ENCODE measurements at regions not wholly inside any gene's neighbourhood (a gene's known extent, or its start where the extent isn't known, plus 50 kb on each side); places are given as distances from the start of the nearest gene placed in this dataset.

DNA sequence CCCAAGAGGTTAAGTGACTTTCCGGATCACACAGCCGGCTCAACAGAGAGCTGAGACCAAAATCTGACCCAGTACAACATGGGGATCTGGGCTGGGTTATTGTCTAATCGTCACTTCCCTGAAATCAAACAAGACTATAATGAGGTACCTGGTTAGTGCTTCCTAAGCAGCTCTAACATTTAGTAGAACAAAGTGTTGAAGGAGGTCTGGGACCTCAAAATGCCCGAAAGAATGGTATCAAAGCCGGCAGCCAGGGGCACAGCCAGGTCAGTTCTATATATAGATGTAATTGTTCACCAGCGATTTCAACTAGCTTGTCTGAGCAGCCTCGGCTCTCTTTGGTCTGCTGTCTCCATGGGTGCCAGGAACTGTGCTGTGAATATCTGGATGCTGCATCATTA is 245.5 kb upstream of the ECI2 start:
- Histone ChIP-seq H3K4me1 (replicated peaks) (peaks cover 45% of the 10 kb centered on the region), H3K4me3 (no peak overlapping the region), H3K36me3 (no peaks in the 10 kb centered on the region), H3K27me3 (replicated peaks) (no peaks in the 10 kb centered on the region), H3K9me3 (replicated peaks) (peaks cover 4% of the 10 kb centered on the region), H3K27ac (peak overlapping the region; percentile 20)
- peak; percentile 39 to 42 for DNase-seq (ENCODE audit: low read depth in 1 of 2, low spot score in 2 of 2)

DNA sequence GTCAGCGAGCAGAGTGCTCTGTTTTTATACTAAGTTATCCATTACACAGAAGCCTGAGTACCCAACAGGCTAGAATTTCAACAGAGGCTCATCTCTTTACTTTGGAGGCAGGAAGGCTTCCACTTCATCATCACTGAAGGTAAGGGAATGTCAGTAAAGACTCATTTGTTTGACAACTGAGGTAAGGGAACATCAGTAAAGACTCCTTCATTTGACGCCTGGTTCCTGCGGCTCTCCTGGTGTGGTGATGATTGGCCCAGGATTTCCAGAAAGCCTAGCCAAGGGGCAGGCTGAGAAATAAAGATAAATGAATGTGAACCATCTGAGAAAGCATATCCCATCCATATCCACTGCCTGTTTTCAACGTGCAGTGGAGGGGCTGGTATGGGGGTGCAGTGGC is 244.6 kb upstream of the ECI2 start:
- no peaks in the 10 kb centered on the region for H3K36me3 ChIP-seq
- no peaks in the 10 kb centered on the region for H3K27me3 ChIP-seq (replicated peaks)
- no peak overlapping the region for H3K27ac ChIP-seq
- H3K4me1 ChIP-seq (replicated peaks), result peaks cover 45% of the 10 kb centered on the region
- no peak overlapping the region for H3K4me3 ChIP-seq
- H3K9me3 ChIP-seq (replicated peaks), result peaks cover 4% of the 10 kb centered on the region
- DNase-seq (ENCODE audit: low read depth in 1 of 2, low spot score in 2 of 2), result no peak

- peak overlapping the region; percentile 79 for H3K27ac ChIP-seq
- H3K4me1 ChIP-seq (replicated peaks), result peaks cover 45% of the 10 kb centered on the region
- H3K4me3 ChIP-seq, result no peak overlapping the region
- no peak for DNase-seq (ENCODE audit: low read depth in 1 of 2, low spot score in 2 of 2)
- H3K36me3 ChIP-seq, result no peaks in the 10 kb centered on the region
- H3K9me3 ChIP-seq (replicated peaks), result no peaks in the 10 kb centered on the region; the same call in none of the 2 replicates
- H3K27me3 ChIP-seq (replicated peaks), result no peaks in the 10 kb centered on the region
These were observed 243.1 kb upstream of the ECI2 start for GRCh38 chr6:4378319-4378996.

- no peaks in the 10 kb centered on the region for H3K36me3 ChIP-seq
- no peaks in the 10 kb centered on the region; the same call in none of the 2 replicates for H3K9me3 ChIP-seq (replicated peaks)
- H3K27me3 ChIP-seq (replicated peaks), result no peaks in the 10 kb centered on the region
- H3K27ac ChIP-seq, result 0 out of 2 replicates have a peak overlapping the region, but pooled peaks have one; percentile 0
- no peak overlapping the region for H3K4me3 ChIP-seq
- H3K4me1 ChIP-seq (replicated peaks), result peaks cover 45% of the 10 kb centered on the region
- peak; percentile 82 to 87 for DNase-seq (ENCODE audit: low read depth in 1 of 2, low spot score in 2 of 2)
These were observed 242.2 kb upstream of the ECI2 start for GRCh38 chr6:4377603-4378002.

- no peak overlapping the region for H3K27ac ChIP-seq
- no peak overlapping the region for H3K4me3 ChIP-seq
- no peaks in the 10 kb centered on the region for H3K27me3 ChIP-seq (replicated peaks)
- no peaks in the 10 kb centered on the region for H3K36me3 ChIP-seq
- peak in 1 of 2 experiments; percentile 28 for DNase-seq (ENCODE audit: low read depth in 1 of 2, low spot score in 2 of 2)
- no peaks in the 10 kb centered on the region for H3K9me3 ChIP-seq (replicated peaks)
- H3K4me1 ChIP-seq (replicated peaks), result peaks cover 53% of the 10 kb centered on the region
These were observed 238.8 kb upstream of the ECI2 start for GRCh38 chr6:4374216-4374615.

- peak in 1 of 2 experiments; percentile 22 for DNase-seq (ENCODE audit: low read depth in 1 of 2, low spot score in 2 of 2)
- H3K36me3 ChIP-seq, result no peaks in the 10 kb centered on the region
- no peaks in the 10 kb centered on the region for H3K9me3 ChIP-seq (replicated peaks)
- no peak overlapping the region for H3K4me3 ChIP-seq
- H3K4me1 ChIP-seq (replicated peaks), result peaks cover 47% of the 10 kb centered on the region
- H3K27ac ChIP-seq, result no peak overlapping the region
- no peaks in the 10 kb centered on the region for H3K27me3 ChIP-seq (replicated peaks)
These were observed 237.5 kb upstream of the ECI2 start for GRCh38 chr6:4372866-4373265.

GRCh38 chr6:4371207-4371921 is 236.0 kb upstream of the ECI2 start:
- Histone ChIP-seq H3K36me3 (no peaks in the 10 kb centered on the region), H3K4me1 (replicated peaks) (peaks cover 32% of the 10 kb centered on the region), H3K27ac (peak overlapping the region; percentile 30; the same call in 1 of the 2 replicates), H3K4me3 (no peak overlapping the region), H3K27me3 (replicated peaks) (no peaks in the 10 kb centered on the region), H3K9me3 (replicated peaks) (no peaks in the 10 kb centered on the region)
- peak; percentile 30 to 45 for DNase-seq (ENCODE audit: low read depth in 1 of 2, low spot score in 2 of 2)

DNA sequence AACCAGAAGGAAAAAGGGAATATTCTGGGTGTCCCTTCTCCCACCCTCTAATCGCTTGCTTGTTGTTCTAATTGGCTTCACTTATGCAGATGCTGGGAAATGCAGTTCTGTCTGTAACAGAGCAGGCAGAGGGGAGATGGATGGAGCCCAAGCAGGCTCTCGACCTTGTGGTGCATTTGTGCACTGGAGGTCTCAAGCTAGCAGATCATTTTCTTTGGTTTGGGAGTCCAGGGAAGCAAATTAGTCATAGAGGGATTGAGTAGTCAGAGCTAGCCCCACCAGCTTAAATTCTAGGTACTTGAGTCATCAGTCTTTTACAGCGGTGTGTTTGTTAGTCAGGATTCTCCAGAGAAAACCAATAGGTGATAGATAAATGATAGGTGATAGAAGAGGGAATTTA is 234.7 kb upstream of the ECI2 start:
- DNase-seq (ENCODE audit: low read depth in 1 of 2, low spot score in 2 of 2), result peak; percentile 74 to 75
- no peaks in the 10 kb centered on the region for H3K9me3 ChIP-seq (replicated peaks)
- no peak overlapping the region for H3K4me3 ChIP-seq
- H3K27me3 ChIP-seq (replicated peaks), result no peaks in the 10 kb centered on the region
- H3K4me1 ChIP-seq (replicated peaks), result peaks cover 31% of the 10 kb centered on the region
- H3K27ac ChIP-seq, result peak overlapping the region; percentile 41
- H3K36me3 ChIP-seq, result no peaks in the 10 kb centered on the region

- no peaks in the 10 kb centered on the region for H3K27me3 ChIP-seq (replicated peaks)
- H3K4me1 ChIP-seq (replicated peaks), result peaks cover 31% of the 10 kb centered on the region
- peak overlapping the region; percentile 41 for H3K27ac ChIP-seq
- no peaks in the 10 kb centered on the region for H3K36me3 ChIP-seq
- DNase-seq (ENCODE audit: low read depth in 1 of 2, low spot score in 2 of 2), result peak in 1 of 2 experiments; percentile 48
- no peak overlapping the region for H3K4me3 ChIP-seq
- H3K9me3 ChIP-seq (replicated peaks), result no peaks in the 10 kb centered on the region
These were observed 234.2 kb upstream of the ECI2 start for GRCh38 chr6:4369616-4370015.

- Histone ChIP-seq H3K4me3 (no peak overlapping the region), H3K27me3 (replicated peaks) (no peaks in the 10 kb centered on the region), H3K36me3 (no peaks in the 10 kb centered on the region), H3K27ac (no peak overlapping the region), H3K9me3 (replicated peaks) (no peaks in the 10 kb centered on the region), H3K4me1 (replicated peaks) (peaks cover 31% of the 10 kb centered on the region)
- no peak for DNase-seq (ENCODE audit: low read depth in 1 of 2, low spot score in 2 of 2)
These were observed 233.3 kb upstream of the ECI2 start for GRCh38 chr6:4368649-4369048.

DNA sequence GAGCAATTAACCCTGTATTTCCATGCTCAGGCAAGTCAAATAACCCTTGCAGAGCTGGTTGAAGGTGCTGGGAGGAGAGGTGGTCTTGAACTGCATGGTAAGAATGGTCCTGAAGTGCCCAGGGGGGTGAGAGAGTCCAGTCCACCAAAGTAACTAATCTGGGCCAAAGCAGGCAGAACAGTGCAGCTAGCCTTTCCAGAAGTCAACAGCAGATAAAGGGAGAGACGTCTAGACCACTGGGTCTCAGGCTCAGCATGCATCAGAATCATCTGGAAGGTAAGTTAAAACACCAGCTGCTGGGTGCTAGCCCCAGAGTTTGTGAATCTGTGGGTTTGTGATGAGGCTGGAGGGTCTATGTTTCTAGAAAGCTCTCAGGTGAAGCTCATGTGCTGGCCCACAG is 232.3 kb upstream of the ECI2 start:
- Histone ChIP-seq H3K4me3 (no peak overlapping the region), H3K4me1 (replicated peaks) (peaks cover 31% of the 10 kb centered on the region), H3K27ac (no peak overlapping the region), H3K36me3 (no peaks in the 10 kb centered on the region), H3K27me3 (replicated peaks) (no peaks in the 10 kb centered on the region), H3K9me3 (replicated peaks) (no peaks in the 10 kb centered on the region)
- no peak for DNase-seq (ENCODE audit: low read depth in 1 of 2, low spot score in 2 of 2)

- Histone ChIP-seq H3K9me3 (replicated peaks) (no peaks in the 10 kb centered on the region), H3K4me1 (replicated peaks) (peaks cover 29% of the 10 kb centered on the region), H3K27ac (no peak overlapping the region), H3K36me3 (no peaks in the 10 kb centered on the region), H3K4me3 (no peak overlapping the region), H3K27me3 (replicated peaks) (no peaks in the 10 kb centered on the region)
- DNase-seq (ENCODE audit: low read depth in 1 of 2, low spot score in 2 of 2), result no peak
These were observed 231.4 kb upstream of the ECI2 start for GRCh38 chr6:4366635-4367395.

GRCh38 chr6:4365686-4366085 is 230.3 kb upstream of the ECI2 start:
- Histone ChIP-seq H3K27ac (no peak overlapping the region), H3K4me3 (no peak overlapping the region), H3K27me3 (replicated peaks) (no peaks in the 10 kb centered on the region), H3K36me3 (no peaks in the 10 kb centered on the region), H3K4me1 (replicated peaks) (peaks cover 18% of the 10 kb centered on the region), H3K9me3 (replicated peaks) (no peaks in the 10 kb centered on the region)
- DNase-seq (ENCODE audit: low read depth in 1 of 2, low spot score in 2 of 2), result no peak

GRCh38 chr6:4364711-4365110 is 229.3 kb upstream of the ECI2 start:
- Histone ChIP-seq H3K4me1 (replicated peaks) (peaks cover 11% of the 10 kb centered on the region), H3K9me3 (replicated peaks) (no peaks in the 10 kb centered on the region), H3K27ac (no peak overlapping the region), H3K27me3 (replicated peaks) (no peaks in the 10 kb centered on the region), H3K4me3 (no peak overlapping the region), H3K36me3 (no peaks in the 10 kb centered on the region)
- DNase-seq (ENCODE audit: low read depth in 1 of 2, low spot score in 2 of 2), result no peak

Measured in SJSA1 (cell line).